ENCODE measurements at regions not wholly inside any gene's neighbourhood (a gene's known extent, or its start where the extent isn't known, plus 50 kb on each side); places are given as distances from the start of the nearest gene placed in this dataset.

DNA sequence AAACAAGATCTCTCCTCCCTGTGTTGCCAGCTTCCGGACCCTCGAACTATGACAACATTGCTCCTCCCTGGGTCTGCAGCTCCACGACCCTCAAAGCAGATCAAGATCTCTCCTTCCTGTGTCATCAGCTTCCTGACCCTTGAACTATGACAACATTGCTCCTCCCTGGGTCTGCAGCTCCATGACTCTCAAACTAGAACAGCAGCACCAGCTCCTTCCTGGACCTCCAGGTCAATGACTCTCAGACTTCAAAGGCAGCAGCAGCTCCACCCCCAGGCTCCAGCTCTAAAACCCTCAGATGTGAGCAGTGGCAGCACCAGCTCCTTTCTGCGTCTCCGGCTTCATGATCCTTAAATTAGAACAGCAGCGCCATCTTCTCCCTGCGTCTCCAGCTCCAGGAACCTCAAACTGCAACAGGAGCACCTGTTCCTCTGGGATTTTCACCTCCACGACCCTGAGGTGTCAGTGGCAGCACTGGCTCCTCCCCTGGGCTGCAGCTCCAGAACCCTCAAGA is 341.0 kb upstream of the SULF2 start:
- H3K27me3 ChIP-seq (ENCODE audit: control insufficient read depth, low read length) = 0 out of 2 replicates have a peak, but pooled peaks cover under 1% of the 10 kb centered on the region
- no peaks in the 10 kb centered on the region for H3F3A ChIP-seq (ENCODE audit: control insufficient read depth, insufficient read depth)

GRCh38 chr20:48124960-48125359 is 339.7 kb upstream of the SULF2 start:
- Histone ChIP-seq H3K9me3 (ENCODE audit: control insufficient read depth, insufficient read depth, low read length) (no peaks in the 10 kb centered on the region), H3K27me3 (ENCODE audit: control insufficient read depth, low read length) (no peaks in the 10 kb centered on the region), H3K4me1 (ENCODE audit: control insufficient read depth, low read length) (no peaks in the 10 kb centered on the region), H3F3A (ENCODE audit: control insufficient read depth, insufficient read depth) (no peaks in the 10 kb centered on the region), H3K9me2 (replicated peaks; ENCODE audit: control insufficient read depth, low read length) (no peaks in the 10 kb centered on the region), H3K36me3 (ENCODE audit: control insufficient read depth, low read length) (no peaks in the 10 kb centered on the region), H4K20me1 (ENCODE audit: control insufficient read depth, insufficient read depth, low read depth, low read length) (no peaks in the 10 kb centered on the region), H3K27ac (ENCODE audit: low read depth, low read length) (no peak overlapping the region), H3K4me3 (ENCODE audit: low read length) (no peak overlapping the region), H3K4me2 (ENCODE audit: low read length) (no peak overlapping the region), H3K79me2 (ENCODE audit: control insufficient read depth, low read length) (no peaks in the 10 kb centered on the region)
- no peak for TF ChIP-seq EZH2phosphoT487 (IDR thresholded peaks at IDR 0.05; ENCODE audit: borderline replicate concordance, low read length)
- no peak for TF ChIP-seq CTCF (IDR thresholded peaks at IDR 0.05; ENCODE audit: low read depth, low read length, poor library complexity, severe bottlenecking)

More for the DNA sequence above, 341.0 kb upstream of the SULF2 start:
- Histone ChIP-seq H3K4me1 (ENCODE audit: control insufficient read depth, low read length) (no peaks in the 10 kb centered on the region), H3K4me2 (ENCODE audit: low read length) (no peak overlapping the region), H3K36me3 (ENCODE audit: control insufficient read depth, low read length) (no peaks in the 10 kb centered on the region), H3K9me2 (replicated peaks; ENCODE audit: control insufficient read depth, low read length) (no peaks in the 10 kb centered on the region), H3K9me3 (ENCODE audit: control insufficient read depth, insufficient read depth, low read length) (no peaks in the 10 kb centered on the region), H3K4me3 (ENCODE audit: low read length) (no peak overlapping the region), H3K27ac (ENCODE audit: low read depth, low read length) (no peak overlapping the region), H3K79me2 (ENCODE audit: control insufficient read depth, low read length) (no peaks in the 10 kb centered on the region), H4K20me1 (ENCODE audit: control insufficient read depth, insufficient read depth, low read depth, low read length) (no peaks in the 10 kb centered on the region)
- no peak for TF ChIP-seq EZH2phosphoT487 (IDR thresholded peaks at IDR 0.05; ENCODE audit: borderline replicate concordance, low read length)
- TF ChIP-seq CTCF (IDR thresholded peaks at IDR 0.05; ENCODE audit: low read depth, low read length, poor library complexity, severe bottlenecking) = no peak

- H3K36me3 ChIP-seq (ENCODE audit: control insufficient read depth, low read length) = no peaks in the 10 kb centered on the region
- no peaks in the 10 kb centered on the region for H3K9me2 ChIP-seq (replicated peaks; ENCODE audit: control insufficient read depth, low read length)
- H3K9me3 ChIP-seq (ENCODE audit: control insufficient read depth, insufficient read depth, low read length) = no peaks in the 10 kb centered on the region
- no peaks in the 10 kb centered on the region for H3K27me3 ChIP-seq (ENCODE audit: control insufficient read depth, low read length)
- H3K4me1 ChIP-seq (ENCODE audit: control insufficient read depth, low read length) = no peaks in the 10 kb centered on the region
- H4K20me1 ChIP-seq (ENCODE audit: control insufficient read depth, insufficient read depth, low read depth, low read length) = no peaks in the 10 kb centered on the region
- no peaks in the 10 kb centered on the region for H3F3A ChIP-seq (ENCODE audit: control insufficient read depth, insufficient read depth)
- TF ChIP-seq EZH2phosphoT487 (IDR thresholded peaks at IDR 0.05; ENCODE audit: borderline replicate concordance, low read length) = no peak
- TF ChIP-seq CTCF (IDR thresholded peaks at IDR 0.05; ENCODE audit: low read depth, low read length, poor library complexity, severe bottlenecking) = no peak
- H3K79me2 ChIP-seq (ENCODE audit: control insufficient read depth, low read length) = no peaks in the 10 kb centered on the region
- no peak overlapping the region for H3K27ac ChIP-seq (ENCODE audit: low read depth, low read length)
- H3K4me3 ChIP-seq (ENCODE audit: low read length) = no peak overlapping the region
- H3K4me2 ChIP-seq (ENCODE audit: low read length) = no peak overlapping the region
Measured at GRCh38 chr20:48124181-48124782, 339.0 kb upstream of the SULF2 start.
